Stimulated activated naive CD8-positive, alpha-beta T cell treated with anti-CD3 and anti-CD28 coated beads, Interleukin-15, amount 100 ng/mL, for 72 hours (primary cell): ENCODE measurements at regions not wholly inside any gene's neighbourhood (a gene's known extent, or its start where the extent isn't known, plus 50 kb on each side); places are given as distances from the start of the nearest gene placed in this dataset.

Source experiments
- ATAC-seq: fragments of 150-1000 bp; cut with Tn5 transposase; 2 replicates; pipeline ENCODE4 v1.10.0; 2021; ENCODE audit warnings: mild to moderate bottlenecking, moderate library complexity
- DNase-seq, 2 donors: peaks; one replicate each; pipeline ENCODE4 v3.0.0; 2021 to 2022
- H3K27ac Mint-ChIP-seq, 2 donors: one replicate each; pipeline ENCODE4 v1.8.0; 2022; ENCODE audit warnings: mild to moderate bottlenecking in 2 of 2, mixed read lengths in 2 of 2, moderate library complexity in 2 of 2
- H3K27me3 Mint-ChIP-seq: one replicate; pipeline ENCODE4 v1.8.0; 2022; ENCODE audit warnings: mixed read lengths
- H3K4me1 Mint-ChIP-seq: one replicate; pipeline ENCODE4 v1.8.0; 2022; ENCODE audit warnings: mild to moderate bottlenecking, mixed read lengths
- H3K4me3 Mint-ChIP-seq, 2 donors: one replicate each; pipeline ENCODE4 v1.8.0; 2022; ENCODE audit warnings: mild to moderate bottlenecking in 2 of 2, mixed read lengths in 2 of 2, moderate library complexity in 1 of 2
- H3K9me3 Mint-ChIP-seq, 2 donors: one replicate each; pipeline ENCODE4 v1.8.0; 2022; ENCODE audit warnings: mixed read lengths in 2 of 2

DNA sequence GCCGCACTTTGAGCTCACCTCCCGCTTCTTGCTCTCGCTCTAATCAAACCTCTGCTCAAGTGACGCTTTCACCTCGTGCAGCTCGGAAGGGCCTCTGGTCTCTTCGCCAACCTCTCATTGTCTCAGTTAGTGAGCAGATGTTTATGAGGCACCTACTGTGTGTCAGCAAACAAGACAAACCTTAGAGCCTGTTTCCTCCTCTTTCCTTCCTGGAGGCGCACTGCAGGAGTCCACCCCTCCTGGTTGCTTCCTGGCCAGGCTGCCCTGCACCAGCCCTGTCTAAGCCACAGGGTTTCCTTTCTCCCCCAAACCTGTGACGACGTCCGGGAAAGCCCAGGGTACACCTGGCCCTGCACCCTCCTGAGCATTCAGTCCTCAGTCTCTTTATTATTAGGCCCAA lies 84.2 kb downstream of the PHETA1 start:
- Mint-ChIP-seq H3K4me1 (no peaks in the 10 kb centered on the region), H3K4me3 (no peak overlapping the region), H3K9me3 (peaks cover 8 to 17% of the 10 kb centered on the region in 2 donors), H3K27ac (no peak overlapping the region), H3K27me3 (peaks cover 11% of the 10 kb centered on the region)
- DNase-seq (no peak), ATAC-seq (no peak)

DNA sequence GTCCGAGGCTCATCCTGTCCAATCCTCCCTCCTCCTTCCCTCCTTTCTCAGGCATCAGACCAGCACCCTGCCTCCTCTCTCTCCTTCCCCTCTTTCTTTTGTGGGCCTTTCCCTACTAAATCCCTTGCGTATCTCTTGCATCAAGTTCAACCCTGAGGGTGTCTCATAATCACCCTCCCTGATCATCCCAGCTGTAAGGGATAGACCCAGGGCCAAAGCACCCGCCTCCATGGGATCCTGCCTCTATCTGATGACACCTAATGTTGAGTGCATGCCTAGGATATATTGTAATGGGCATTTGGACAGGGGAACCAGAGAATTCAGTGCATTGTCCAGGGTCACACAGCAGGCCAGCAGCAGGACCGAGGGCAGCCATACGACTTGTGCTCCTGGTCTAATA lies 84.9 kb downstream of the PHETA1 start:
- no peak for DNase-seq
- H3K9me3 Mint-ChIP-seq = peaks cover 8 to 17% of the 10 kb centered on the region in 2 donors
- H3K4me1 Mint-ChIP-seq = no peaks in the 10 kb centered on the region
- H3K27me3 Mint-ChIP-seq = peaks cover 17% of the 10 kb centered on the region
- H3K27ac Mint-ChIP-seq = no peak overlapping the region
- ATAC-seq = no peak
- H3K4me3 Mint-ChIP-seq = no peak overlapping the region

DNA sequence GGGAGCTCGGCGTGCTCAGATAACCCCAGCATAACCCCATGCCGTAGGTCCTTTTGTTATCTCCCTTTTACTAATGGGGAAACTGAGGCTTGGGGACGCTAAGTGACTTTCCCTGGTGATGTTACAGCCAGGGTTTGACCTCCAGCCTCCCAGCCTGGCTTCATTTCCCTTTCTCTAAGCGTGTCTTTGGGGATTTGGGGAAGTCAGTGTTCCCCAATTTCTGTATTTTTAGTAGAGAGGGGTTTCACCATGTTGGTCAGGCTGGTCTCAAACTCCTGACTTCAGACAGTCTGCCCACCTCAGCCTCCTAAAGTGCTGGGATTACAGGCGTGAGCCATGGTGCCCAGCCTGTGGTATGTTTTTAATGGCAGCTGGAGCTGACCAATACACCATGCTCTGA lies 85.4 kb downstream of the PHETA1 start:
- peaks cover 22% of the 10 kb centered on the region for H3K27me3 Mint-ChIP-seq
- H3K4me3 Mint-ChIP-seq = no peak overlapping the region
- ATAC-seq = no peak
- no peaks in the 10 kb centered on the region for H3K4me1 Mint-ChIP-seq
- H3K27ac Mint-ChIP-seq = no peak overlapping the region
- H3K9me3 Mint-ChIP-seq = peaks cover 8 to 17% of the 10 kb centered on the region in 2 donors
- DNase-seq = no peak

DNA sequence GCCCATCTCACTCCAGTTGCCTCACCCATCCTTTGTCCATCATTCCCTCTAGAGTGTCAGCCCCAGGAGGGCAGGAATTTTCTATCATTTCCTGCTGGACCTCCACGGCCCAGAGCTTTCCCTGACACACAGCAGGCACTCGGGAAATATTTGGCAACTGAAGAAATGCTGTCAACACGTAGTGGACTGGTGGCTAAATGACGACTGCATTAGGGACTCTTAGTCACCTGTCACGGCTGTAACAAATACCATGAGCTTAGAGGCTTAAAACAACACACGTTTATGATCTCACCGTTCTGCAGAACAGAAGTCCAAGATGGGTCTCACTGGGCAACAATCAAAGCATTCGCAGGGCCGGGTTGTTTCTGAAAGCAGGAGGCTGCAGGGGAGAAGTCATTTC lies 91.3 kb downstream of the PHETA1 start:
- no peaks in the 10 kb centered on the region for H3K4me1 Mint-ChIP-seq
- H3K9me3 Mint-ChIP-seq = peaks cover 8 to 17% of the 10 kb centered on the region in 2 donors
- ATAC-seq (no peak), DNase-seq (no peak)
- H3K4me3 Mint-ChIP-seq = no peak overlapping the region
- H3K27me3 Mint-ChIP-seq = peaks cover 27% of the 10 kb centered on the region
- no peak overlapping the region for H3K27ac Mint-ChIP-seq

DNA sequence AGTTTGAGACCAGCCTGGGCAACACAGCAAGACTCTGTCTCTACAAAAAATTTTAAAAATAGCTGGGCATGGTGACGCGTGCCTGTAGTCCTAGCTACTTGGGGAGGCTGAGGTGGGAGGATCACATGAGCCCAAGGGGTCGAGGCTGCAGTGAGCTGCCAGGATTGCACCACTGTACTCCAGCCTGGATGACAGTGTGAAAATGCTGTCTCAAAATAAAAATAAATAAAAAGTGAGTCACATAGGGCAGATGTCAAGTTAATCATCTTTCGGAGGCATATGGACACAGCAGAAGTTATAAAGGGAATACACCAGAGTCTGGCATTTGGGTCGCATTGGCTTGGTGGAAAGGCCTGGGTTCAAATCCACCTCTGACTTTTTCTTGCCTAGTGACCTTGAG lies 92.7 kb downstream of the PHETA1 start:
- ATAC-seq = no peak
- H3K9me3 Mint-ChIP-seq = peaks cover 2 to 9% of the 10 kb centered on the region in 2 donors
- H3K27me3 Mint-ChIP-seq = peaks cover 20% of the 10 kb centered on the region
- no peaks in the 10 kb centered on the region for H3K4me1 Mint-ChIP-seq
- DNase-seq = no peak
- no peak overlapping the region for H3K4me3 Mint-ChIP-seq
- peak overlapping the region in 1 of 2 donors; percentile 40 for H3K27ac Mint-ChIP-seq

DNA sequence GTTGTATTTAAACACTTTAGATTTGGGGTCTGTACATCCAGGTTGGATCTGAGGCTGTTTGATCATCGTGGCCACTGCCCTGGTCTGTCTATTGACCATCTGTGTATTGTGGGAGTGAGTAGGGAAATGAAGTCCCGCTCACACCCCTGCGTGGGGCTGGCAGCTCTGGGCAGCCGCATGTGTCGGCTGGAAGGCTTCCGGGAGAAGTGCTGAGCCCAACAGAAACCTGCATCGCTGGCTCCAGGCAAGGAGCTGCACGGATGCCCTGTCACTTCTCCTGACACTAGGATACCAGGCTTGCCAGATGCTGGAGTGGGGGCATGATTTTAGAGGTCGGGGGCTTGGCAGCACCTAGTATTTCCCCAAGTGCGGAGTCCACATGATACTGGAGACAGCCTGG lies 93.6 kb downstream of the PHETA1 start:
- H3K27me3 Mint-ChIP-seq = peaks cover 22% of the 10 kb centered on the region
- DNase-seq (no peak), ATAC-seq (no peak)
- H3K4me3 Mint-ChIP-seq = no peak overlapping the region
- H3K9me3 Mint-ChIP-seq = peaks cover 0 to under 1% of the 10 kb centered on the region in 2 donors
- H3K27ac Mint-ChIP-seq = no peak overlapping the region
- no peaks in the 10 kb centered on the region for H3K4me1 Mint-ChIP-seq

DNA sequence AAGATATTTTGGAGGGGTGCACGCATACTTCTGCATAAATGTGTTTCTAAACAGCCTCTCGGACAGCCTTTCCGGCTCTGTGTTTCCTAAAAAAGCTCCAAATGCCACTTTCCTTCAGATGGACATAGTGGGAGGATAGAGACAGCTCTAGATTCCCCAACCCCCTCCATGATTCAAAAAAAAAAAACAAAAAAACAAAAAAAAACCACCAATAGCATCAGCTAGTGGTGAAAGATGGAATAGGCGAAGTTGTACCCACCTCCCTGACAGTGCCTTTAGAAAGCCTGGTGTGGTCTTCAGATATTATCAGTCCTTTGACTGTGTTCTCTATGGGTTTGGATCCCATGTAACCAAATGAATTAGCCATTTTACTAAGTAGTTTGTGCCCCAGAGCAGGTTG lies 94.1 kb downstream of the PHETA1 start:
- H3K27ac Mint-ChIP-seq = no peak overlapping the region
- DNase-seq (no peak), ATAC-seq (no peak)
- no peak overlapping the region for H3K4me3 Mint-ChIP-seq
- peaks cover 27% of the 10 kb centered on the region for H3K27me3 Mint-ChIP-seq
- no peaks in the 10 kb centered on the region for H3K9me3 Mint-ChIP-seq
- H3K4me1 Mint-ChIP-seq = no peaks in the 10 kb centered on the region

DNA sequence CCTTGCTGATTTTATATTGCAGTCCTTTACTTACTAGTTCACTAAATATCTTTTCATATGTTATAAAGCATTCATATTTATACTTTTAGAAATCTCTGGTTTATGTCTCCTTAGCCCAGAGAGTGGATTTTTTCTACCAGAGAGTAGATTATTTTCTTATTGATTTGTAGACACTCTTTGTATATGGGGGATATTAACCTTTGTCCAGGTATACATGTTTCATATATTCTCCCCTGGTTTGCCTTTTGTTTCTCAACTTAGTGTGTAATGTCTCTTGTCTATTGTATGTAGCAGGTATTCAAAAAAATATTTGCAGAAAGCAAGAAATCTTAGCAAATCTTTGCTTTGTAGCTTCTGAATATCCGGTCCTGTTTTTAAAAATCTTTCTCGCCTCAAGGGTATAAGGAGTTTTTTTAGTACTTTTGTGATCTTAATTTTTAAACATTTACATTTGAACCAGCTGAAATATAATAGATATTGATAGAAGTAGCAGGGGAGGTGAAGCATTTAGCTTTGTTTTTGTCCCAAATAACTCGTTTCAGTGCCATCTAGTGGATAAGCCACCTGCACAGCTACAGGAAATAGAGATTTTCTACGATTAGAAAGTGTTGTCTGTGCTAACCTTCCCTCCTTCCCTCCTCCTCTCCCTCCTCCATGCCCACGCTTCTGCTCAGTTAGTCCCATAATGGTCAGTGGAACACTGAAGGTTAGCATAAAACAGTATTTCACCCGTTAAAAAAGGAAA lies 97.0 kb downstream of the PHETA1 start:
- Mint-ChIP-seq H3K4me1 (no peaks in the 10 kb centered on the region), H3K27ac (no peak overlapping the region), H3K27me3 (peaks cover 13% of the 10 kb centered on the region), H3K4me3 (no peak overlapping the region), H3K9me3 (no peaks in the 10 kb centered on the region)
- DNase-seq (no peak), ATAC-seq (no peak)

DNA sequence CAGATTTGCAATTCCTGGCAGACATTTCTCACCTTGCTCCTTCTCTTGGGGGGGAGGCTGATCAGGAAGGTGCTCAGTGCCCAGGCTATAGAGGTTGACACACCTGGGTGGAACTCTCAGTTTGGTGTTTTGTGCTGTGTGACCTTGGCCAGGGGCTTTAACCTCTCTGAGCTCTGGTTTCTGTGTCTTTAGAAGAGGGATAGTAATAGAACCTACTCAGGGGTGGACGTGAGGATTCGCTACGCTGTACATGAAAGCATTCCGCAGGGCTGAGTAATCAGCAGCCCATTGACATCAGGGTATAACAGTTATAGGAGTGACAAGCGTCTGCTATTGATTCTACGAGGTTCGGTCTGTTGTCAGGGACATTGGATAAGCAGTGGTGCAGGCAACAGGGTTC lies 98.1 kb downstream of the PHETA1 start:
- H3K27ac Mint-ChIP-seq = no peak overlapping the region

DNA sequence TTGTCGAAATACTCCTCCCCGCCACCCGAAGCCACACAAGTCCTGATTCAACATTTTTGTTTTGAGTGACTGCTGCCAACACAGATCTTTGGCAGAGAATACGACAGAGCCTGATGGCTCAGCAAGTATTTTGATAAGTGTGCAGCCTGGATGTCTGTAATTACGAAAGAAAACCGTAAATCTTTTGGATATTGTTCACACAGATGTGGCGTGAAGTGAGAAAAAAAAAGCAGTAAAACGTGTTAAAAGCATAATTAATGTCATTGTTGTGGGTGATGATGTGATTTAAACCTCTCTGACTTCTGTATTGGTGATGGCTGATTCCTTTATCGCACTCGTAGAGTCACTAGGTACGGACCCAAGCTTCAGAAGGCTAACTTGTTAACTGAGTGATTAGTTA lies 98.7 kb downstream of the PHETA1 start:
- no peak for DNase-seq
- no peak for ATAC-seq
- H3K9me3 Mint-ChIP-seq = no peaks in the 10 kb centered on the region
- H3K4me3 Mint-ChIP-seq = no peak overlapping the region
- no peaks in the 10 kb centered on the region for H3K4me1 Mint-ChIP-seq
- H3K27ac Mint-ChIP-seq = no peak overlapping the region
- H3K27me3 Mint-ChIP-seq = peaks cover 13% of the 10 kb centered on the region

More for the DNA sequence above, 98.1 kb downstream of the PHETA1 start:
- ATAC-seq = no peak
- Mint-ChIP-seq H3K27me3 (peaks cover 13% of the 10 kb centered on the region), H3K4me1 (no peaks in the 10 kb centered on the region), H3K4me3 (no peak overlapping the region), H3K9me3 (no peaks in the 10 kb centered on the region)
- no peak for DNase-seq

DNA sequence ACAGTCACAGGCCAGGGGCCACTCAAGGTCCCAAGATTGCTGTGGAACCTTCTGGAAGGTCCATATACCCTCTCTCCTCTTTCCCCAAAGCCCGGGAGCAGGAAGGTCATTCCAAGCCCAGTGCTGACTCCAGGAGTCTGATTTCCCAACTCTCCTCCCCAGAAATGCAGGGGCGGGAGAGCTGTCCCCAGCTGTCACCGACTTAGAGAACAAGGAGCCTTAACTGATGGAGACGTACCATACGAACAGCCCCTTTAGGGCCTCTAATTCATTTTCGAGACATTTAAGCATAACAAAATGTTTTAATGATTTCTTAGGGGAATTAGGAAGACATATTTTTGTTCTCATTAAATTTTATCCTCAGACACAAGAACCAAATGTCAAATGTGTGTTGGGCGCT lies 99.2 kb downstream of the PHETA1 start:
- Mint-ChIP-seq H3K4me1 (no peaks in the 10 kb centered on the region), H3K4me3 (no peak overlapping the region), H3K27me3 (peaks cover 13% of the 10 kb centered on the region), H3K27ac (no peak overlapping the region), H3K9me3 (no peaks in the 10 kb centered on the region)
- no peak for ATAC-seq
- DNase-seq = no peak

DNA sequence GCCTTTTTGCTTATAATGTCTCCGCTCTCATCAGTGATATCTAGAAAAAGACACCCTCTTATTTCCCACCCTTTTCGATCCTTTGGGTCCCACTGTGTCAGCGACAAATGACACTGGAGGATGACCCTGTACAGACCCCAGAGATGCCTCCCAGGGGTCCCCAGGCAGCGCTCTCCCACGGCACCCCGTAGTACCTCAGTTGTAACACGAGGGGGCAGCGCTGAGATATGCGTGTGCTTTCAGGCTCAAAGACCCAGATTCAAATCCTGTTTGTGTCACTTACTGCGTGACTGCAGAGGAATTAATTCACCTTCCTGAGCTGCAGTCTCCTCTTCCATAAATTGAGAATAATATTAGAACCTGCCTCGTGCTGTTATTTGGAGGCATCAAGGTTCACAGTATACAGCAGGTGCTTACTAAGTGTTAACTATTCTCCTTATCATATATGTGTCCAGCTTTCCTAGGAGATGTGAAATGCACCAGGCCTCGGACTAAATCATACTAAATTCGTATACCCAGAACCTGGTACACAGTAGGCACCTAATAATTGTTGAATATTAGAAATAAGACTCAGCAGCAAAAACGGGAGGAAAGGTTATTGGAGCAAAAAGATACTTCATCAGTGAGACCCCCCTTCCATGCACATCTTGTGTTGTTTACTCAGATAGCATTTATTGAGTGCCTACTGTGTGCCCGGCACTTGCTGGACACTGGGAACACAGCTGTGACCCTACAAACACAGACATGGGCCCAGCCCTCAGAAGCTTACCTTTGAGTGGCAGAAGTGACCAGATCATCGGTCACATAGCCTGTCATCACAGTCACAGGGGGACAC lies 99.9 kb downstream of the PHETA1 start:
- H3K27me3 Mint-ChIP-seq = peaks cover 13% of the 10 kb centered on the region
- DNase-seq (peak; percentile 9 to 20), ATAC-seq (no peak)
- H3K4me1 Mint-ChIP-seq = no peaks in the 10 kb centered on the region
- H3K4me3 Mint-ChIP-seq = no peak overlapping the region
- no peaks in the 10 kb centered on the region for H3K9me3 Mint-ChIP-seq
- H3K27ac Mint-ChIP-seq = no peak overlapping the region

DNA sequence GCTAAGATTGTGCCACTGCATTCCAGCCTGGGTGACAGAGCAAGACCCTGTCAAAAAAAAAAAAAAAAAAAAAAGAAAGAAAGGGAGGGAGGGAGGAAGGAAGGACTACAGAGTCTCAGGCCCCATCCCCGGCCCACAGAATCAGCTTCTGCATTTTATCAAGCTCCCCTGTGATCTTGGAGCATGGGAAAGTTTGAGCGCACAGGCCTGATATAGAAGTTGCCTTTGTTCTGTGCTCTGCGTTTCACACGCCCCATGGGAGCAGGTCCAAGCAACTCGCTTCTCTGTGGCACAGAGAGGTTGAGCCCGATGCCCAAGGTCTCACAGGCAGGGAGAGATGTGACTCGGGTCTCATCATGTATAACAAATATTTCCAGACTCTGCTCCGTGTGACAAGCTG lies 101.8 kb downstream of the PHETA1 start:
- DNase-seq = no peak
- no peak overlapping the region for H3K4me3 Mint-ChIP-seq
- H3K27me3 Mint-ChIP-seq = peaks cover 13% of the 10 kb centered on the region
- no peaks in the 10 kb centered on the region for H3K9me3 Mint-ChIP-seq
- ATAC-seq = no peak
- no peak overlapping the region for H3K27ac Mint-ChIP-seq
- no peaks in the 10 kb centered on the region for H3K4me1 Mint-ChIP-seq

DNA sequence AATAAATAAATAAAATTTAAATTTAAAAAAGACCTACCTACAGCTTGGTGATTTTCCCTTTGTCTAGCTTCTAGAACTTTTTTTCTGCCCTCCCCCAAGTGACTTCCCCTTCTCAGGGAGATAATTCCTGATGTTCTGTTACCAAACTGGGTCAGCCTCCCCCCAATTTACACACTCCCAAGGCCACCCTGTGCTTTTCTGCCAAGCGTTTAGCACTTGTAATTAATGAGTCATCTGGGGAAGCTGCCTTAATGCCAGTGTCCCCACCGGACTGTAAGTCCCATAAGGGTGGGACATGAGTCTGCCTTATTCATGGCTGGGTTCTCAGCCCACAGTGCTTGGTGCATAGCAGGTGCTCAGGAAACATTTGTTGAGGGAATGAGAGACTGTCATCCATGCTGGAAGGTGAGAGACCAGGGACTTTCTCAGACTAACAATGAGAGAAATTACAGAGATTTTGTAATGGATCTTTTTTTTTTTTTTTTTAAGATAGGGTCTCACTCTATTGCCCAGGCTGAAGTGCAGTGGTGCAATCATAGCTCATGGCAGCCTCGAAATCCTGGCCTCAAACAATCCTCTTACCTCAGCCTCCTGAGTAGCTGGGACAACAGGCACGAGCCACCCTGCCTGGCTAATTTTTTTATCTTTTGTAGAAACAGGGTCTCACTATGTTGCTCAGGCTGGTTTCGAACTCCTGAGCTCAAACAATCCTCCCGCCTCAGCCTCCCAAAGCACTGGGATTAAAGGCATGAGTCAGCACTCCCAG lies 106.8 kb downstream of the PHETA1 start:
- Mint-ChIP-seq H3K27me3 (no peaks in the 10 kb centered on the region), H3K9me3 (peaks cover 0 to 7% of the 10 kb centered on the region in 2 donors), H3K4me3 (no peak overlapping the region), H3K4me1 (peaks cover 7% of the 10 kb centered on the region), H3K27ac (peak overlapping the region in 1 of 2 donors; percentile 54)
- ATAC-seq (no peak), DNase-seq (no peak)

DNA sequence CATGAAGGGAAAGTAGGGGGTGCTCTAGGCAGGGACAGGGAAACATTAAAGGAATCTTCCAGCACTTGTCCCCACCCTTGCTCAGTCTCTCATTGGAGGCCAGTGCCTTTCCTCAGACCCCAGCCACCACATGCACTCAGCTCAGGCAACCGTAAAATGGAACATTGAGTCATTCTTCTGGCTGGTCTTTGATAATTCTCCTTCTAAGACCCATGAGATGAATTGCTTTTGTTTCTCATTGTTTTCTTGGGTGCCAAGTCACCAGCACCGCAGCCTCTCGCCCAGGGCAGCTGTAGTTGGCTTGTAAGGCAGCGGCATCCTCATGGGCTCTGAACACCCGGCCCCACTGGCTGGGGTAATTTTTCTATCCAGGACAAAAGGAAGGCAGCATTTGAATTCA lies 108.2 kb downstream of the PHETA1 start:
- peaks cover 0 to 7% of the 10 kb centered on the region in 2 donors for H3K9me3 Mint-ChIP-seq
- no peaks in the 10 kb centered on the region for H3K27me3 Mint-ChIP-seq
- ATAC-seq = no peak
- H3K27ac Mint-ChIP-seq = no peak overlapping the region
- no peak for DNase-seq
- peaks cover 7% of the 10 kb centered on the region for H3K4me1 Mint-ChIP-seq
- no peak overlapping the region for H3K4me3 Mint-ChIP-seq

DNA sequence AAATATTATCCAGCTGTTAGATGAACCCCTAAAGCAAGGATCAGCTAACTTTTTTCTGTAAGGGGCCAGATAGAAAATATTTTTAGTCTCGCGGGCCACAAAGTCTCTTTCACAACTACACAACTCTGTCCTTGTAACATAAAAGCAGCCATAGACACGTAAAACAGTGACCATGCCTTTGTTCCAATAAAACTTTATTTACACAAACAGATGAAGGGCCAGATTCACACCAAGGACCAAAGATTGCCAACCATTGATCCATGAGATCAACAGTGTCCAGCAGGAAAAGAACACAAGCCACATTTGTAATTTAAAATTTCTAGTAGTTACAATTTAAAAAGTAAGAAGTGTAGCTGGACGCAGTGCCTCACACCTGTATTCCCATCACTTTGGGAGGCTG lies 109.7 kb downstream of the PHETA1 start:
- Mint-ChIP-seq H3K9me3 (peaks cover 0 to 7% of the 10 kb centered on the region in 2 donors), H3K4me3 (no peak overlapping the region), H3K4me1 (peaks cover 7% of the 10 kb centered on the region), H3K27me3 (no peaks in the 10 kb centered on the region), H3K27ac (no peak overlapping the region)
- DNase-seq = no peak
- ATAC-seq = no peak
